ENCODE measurements at regions not wholly inside any gene's neighbourhood (a gene's known extent, or its start where the extent isn't known, plus 50 kb on each side); places are given as distances from the start of the nearest gene placed in this dataset.
"Not testable (repeated sequence)": the region's sequence is repeated elsewhere in the genome, so short reads cannot be mapped to it uniquely, and the experiment has no call there.

DNA sequence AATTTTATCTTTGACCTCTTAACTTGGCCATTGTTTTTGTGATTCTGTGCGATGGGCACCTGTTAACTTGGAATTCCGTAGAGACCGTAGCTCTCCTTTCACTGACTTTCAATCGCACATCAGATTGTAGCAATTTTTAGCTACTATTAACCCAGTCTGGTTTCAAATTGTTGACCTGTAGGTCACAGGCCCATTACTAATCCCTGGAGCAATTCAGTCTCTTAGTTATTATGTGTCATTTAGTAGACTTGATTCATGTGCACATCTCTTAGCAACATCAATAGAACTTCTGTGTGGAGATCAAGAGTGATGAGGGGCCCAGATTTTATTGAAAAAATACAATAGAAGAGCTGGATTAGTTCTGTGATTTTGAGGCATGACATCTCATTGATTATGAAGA, 549.6 kb upstream of the SLC10A2 start:
- H3K4me3 ChIP-seq (ENCODE audit: control insufficient read depth, low read depth, low read length) = no peak overlapping the region
- DNase-seq (ENCODE audit: low read depth) = no peak
- TF ChIP-seq, protein P1, sequence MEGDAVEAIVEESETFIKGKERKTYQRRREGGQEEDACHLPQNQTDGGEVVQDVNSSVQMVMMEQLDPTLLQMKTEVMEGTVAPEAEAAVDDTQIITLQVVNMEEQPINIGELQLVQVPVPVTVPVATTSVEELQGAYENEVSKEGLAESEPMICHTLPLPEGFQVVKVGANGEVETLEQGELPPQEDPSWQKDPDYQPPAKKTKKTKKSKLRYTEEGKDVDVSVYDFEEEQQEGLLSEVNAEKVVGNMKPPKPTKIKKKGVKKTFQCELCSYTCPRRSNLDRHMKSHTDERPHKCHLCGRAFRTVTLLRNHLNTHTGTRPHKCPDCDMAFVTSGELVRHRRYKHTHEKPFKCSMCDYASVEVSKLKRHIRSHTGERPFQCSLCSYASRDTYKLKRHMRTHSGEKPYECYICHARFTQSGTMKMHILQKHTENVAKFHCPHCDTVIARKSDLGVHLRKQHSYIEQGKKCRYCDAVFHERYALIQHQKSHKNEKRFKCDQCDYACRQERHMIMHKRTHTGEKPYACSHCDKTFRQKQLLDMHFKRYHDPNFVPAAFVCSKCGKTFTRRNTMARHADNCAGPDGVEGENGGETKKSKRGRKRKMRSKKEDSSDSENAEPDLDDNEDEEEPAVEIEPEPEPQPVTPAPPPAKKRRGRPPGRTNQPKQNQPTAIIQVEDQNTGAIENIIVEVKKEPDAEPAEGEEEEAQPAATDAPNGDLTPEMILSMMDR (conservative IDR thresholded peaks at IDR 0.05; ENCODE audit: control insufficient read depth, insufficient read depth, low read depth, low read length) = no peak

DNA sequence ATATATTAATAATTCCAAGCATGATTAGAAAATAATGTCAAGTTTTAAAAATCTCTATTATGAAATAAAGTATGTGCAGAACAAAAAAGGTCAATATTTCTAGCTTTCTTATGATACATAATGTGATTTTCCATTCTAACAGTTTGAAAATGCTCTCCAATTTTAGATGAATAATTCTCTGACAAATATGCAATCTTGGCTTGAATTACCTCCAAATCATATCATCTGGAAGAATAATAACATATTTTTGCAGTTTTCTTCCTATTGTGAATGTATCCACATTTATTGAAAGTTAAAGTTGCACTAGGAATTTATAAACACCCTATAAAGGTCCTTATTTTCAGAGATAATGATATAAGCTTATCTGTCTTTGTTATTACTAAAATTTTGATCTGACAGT, 548.5 kb upstream of the SLC10A2 start:
- no peak for DNase-seq (ENCODE audit: low read depth)
- TF ChIP-seq, protein P1 (conservative IDR thresholded peaks at IDR 0.05; ENCODE audit: control insufficient read depth, insufficient read depth, low read depth, low read length) = no peak
- H3K4me3 ChIP-seq (ENCODE audit: control insufficient read depth, low read depth, low read length) = no peak overlapping the region

DNA sequence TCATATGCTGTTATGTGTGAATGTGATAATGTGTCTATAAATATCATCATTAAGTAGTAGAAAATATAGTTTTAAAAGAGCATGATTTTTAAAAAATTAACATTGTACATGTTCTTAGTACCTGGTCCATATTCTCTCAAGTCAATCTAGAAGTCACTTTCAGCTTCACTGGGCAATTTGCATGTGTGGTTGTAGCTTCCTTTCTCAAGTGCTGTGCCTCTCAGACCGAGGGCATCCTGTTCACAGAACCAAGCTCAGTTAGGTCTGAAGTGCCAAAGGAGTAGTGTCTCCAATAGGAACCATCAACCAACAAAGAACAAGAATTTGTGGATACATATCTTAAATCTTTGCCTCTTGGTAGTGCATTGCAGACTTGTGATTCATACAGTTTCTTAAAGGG, 541.8 kb upstream of the SLC10A2 start:
- H3K4me3 ChIP-seq (ENCODE audit: control insufficient read depth, low read depth, low read length) = no peak overlapping the region
- TF ChIP-seq, protein P1 (conservative IDR thresholded peaks at IDR 0.05; ENCODE audit: control insufficient read depth, insufficient read depth, low read depth, low read length) = no peak
- DNase-seq (ENCODE audit: low read depth) = no peak

DNA sequence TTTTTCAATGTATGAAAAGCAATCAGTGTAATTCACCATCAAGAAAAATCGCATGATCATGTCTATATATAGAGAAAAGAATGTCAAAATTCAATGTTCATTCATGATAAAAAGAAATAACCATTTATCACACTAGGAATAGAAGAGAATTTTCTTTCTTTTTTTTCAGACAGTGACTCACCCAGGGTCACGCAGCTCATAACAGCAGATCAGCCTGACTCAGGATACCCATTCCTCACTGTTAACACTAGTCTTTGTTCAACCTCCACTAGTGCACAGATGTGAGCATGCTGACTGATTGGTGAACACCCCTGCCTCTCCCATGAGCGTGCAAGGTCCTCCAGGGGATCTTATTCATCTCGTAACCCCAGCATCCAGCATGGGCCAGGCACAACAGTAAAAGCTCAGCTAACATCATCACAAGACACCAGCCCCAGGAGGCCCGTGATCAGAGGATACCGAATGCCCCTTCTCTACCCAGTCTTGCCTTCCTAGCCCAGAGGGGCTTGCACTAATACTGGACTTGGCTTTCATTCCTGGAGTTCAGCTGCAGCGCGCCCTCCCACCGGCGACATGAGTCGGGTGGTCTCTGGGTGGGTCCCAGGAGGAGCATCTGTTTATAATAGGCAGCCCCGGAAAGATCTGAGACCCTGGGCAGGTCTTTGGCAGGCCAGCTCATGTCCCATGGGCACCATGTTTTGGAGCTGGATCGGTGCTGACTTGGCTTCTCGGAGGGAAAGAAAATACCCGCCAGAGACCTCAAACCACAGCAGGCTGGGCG, 539.5 kb upstream of the SLC10A2 start:
- H3K4me3 ChIP-seq (ENCODE audit: control insufficient read depth, low read depth, low read length) = no peak overlapping the region
- DNase-seq (ENCODE audit: low read depth) = no peak
- TF ChIP-seq, protein P1 (conservative IDR thresholded peaks at IDR 0.05; ENCODE audit: control insufficient read depth, insufficient read depth, low read depth, low read length) = no peak

DNA sequence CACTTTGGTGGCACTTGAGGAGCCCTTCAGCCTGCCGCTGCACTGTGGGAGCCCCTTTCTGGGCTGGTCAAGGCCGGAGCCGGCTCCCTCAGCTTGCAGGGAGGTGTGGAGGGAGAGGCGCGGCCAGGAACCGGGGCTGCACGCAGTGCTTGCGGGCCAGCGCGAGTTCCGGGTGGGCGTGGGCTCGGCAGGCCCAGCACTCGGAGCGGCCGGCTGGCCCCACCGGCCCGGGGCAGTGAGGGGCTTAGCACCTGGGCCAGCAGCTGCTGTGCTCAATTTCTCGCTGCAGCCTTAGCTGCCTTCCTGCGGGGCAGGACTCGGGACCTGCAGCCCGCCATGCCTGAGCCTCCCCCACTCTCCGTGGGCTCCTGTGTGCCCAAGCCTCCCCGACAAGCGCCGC, 533.7 kb upstream of the SLC10A2 start:
- H3K4me3 ChIP-seq (ENCODE audit: control insufficient read depth, low read depth, low read length) = not testable (repeated sequence)

DNA sequence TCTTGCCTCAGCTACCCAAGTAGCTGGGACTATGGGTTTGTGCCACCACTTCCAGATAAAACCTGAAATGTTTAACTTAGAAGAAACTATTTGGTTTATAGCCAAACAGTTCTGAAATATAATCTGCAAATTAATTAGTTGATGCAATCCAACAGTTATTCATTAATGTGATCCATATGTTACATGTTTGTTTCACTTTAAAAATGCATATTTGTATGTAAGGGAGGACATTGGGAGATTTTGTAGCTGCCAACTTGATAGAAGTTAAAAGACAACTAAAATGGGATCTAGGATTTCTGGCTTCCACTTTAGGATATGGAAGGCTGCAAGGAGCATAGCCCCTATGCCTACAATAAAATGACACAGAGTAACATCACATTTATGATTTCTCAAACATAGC, 532.5 kb upstream of the SLC10A2 start:
- no peak for DNase-seq (ENCODE audit: low read depth)
- H3K4me3 ChIP-seq (ENCODE audit: control insufficient read depth, low read depth, low read length) = no peak overlapping the region
- TF ChIP-seq, protein P1 (conservative IDR thresholded peaks at IDR 0.05; ENCODE audit: control insufficient read depth, insufficient read depth, low read depth, low read length) = no peak

More for the DNA sequence above, 533.7 kb upstream of the SLC10A2 start:
- DNase-seq (ENCODE audit: low read depth) = not testable (repeated sequence)

DNA sequence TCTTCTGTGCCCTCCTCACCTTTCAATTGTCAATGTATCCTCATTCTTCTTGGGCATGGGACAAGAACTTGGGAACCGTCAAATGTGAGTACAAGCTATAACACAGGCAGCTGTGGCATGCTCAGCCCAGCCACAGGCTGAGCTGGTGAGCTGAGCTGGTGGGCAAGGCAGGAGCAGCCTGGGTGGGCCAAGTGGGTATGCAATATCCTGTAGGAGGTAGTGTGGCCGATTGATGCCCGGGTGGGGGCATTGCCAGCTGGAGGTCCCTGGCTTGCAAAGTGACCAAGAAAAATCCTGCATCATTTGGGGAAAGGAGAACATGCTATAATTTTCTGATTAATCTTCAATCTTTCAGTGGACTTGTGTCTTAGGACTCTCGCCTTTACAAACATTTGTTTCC, 507.2 kb upstream of the SLC10A2 start:
- H3K4me3 ChIP-seq (ENCODE audit: control insufficient read depth, low read depth, low read length) = no peak overlapping the region
- TF ChIP-seq, protein P1 (conservative IDR thresholded peaks at IDR 0.05; ENCODE audit: control insufficient read depth, insufficient read depth, low read depth, low read length) = no peak
- no peak for DNase-seq (ENCODE audit: low read depth)
